Activated naive CD8-positive, alpha-beta T cell treated with anti-CD3 and anti-CD28 coated beads, Interleukin-2, amount 50 U/mL, for 24 hours (primary cell): ENCODE measurements at regions not wholly inside any gene's neighbourhood (a gene's known extent, or its start where the extent isn't known, plus 50 kb on each side); places are given as distances from the start of the nearest gene placed in this dataset.

Experiments used
- ATAC-seq: fragments of 150-1000 bp; cut with Tn5 transposase; one replicate; pipeline ENCODE4 v1.10.0; 2021
- DNase-seq: peaks from one replicate; pipeline ENCODE4 v3.0.0; 2021
- H3K27ac Mint-ChIP-seq: one replicate; pipeline ENCODE4 v1.8.0; 2021; ENCODE audit warnings: mild to moderate bottlenecking, mixed read lengths
- H3K27me3 Mint-ChIP-seq: one replicate; pipeline ENCODE4 v1.8.0; 2021; ENCODE audit warnings: mixed read lengths
- H3K36me3 Mint-ChIP-seq: one replicate; pipeline ENCODE4 v1.8.0; 2021; ENCODE audit warnings: low read depth, mixed read lengths
- H3K4me1 Mint-ChIP-seq: one replicate; pipeline ENCODE4 v1.8.0; 2021; ENCODE audit warnings: mixed read lengths
- H3K4me3 Mint-ChIP-seq: one replicate; pipeline ENCODE4 v1.8.0; 2021; ENCODE audit warnings: mild to moderate bottlenecking, moderate library complexity, mixed read lengths
- H3K9me3 Mint-ChIP-seq: one replicate; pipeline ENCODE4 v1.8.0; 2021; ENCODE audit warnings: mixed read lengths

- DNase-seq = no peak
- H3K4me3 Mint-ChIP-seq = no peak overlapping the region
- no peaks in the 10 kb centered on the region for H3K4me1 Mint-ChIP-seq
- H3K36me3 Mint-ChIP-seq = no peaks in the 10 kb centered on the region
- no peak for ATAC-seq
- H3K27me3 Mint-ChIP-seq = no peaks in the 10 kb centered on the region
- H3K9me3 Mint-ChIP-seq = no peaks in the 10 kb centered on the region
- H3K27ac Mint-ChIP-seq = no peak overlapping the region
Measured at GRCh38 chr5:111676926-111677415, 80.0 kb downstream of the NREP start.

GRCh38 chr5:111676466-111676865, 80.5 kb downstream of the NREP start:
- no peak for ATAC-seq
- Mint-ChIP-seq H3K27ac (no peak overlapping the region), H3K36me3 (no peaks in the 10 kb centered on the region), H3K27me3 (no peaks in the 10 kb centered on the region), H3K9me3 (no peaks in the 10 kb centered on the region), H3K4me1 (no peaks in the 10 kb centered on the region), H3K4me3 (no peak overlapping the region)
- DNase-seq = no peak

GRCh38 chr5:111675201-111675934, 81.6 kb downstream of the NREP start:
- Mint-ChIP-seq H3K27me3 (no peaks in the 10 kb centered on the region), H3K36me3 (no peaks in the 10 kb centered on the region), H3K4me3 (no peak overlapping the region), H3K27ac (no peak overlapping the region), H3K9me3 (no peaks in the 10 kb centered on the region), H3K4me1 (no peaks in the 10 kb centered on the region)
- DNase-seq (no peak), ATAC-seq (no peak)

- H3K36me3 Mint-ChIP-seq = no peaks in the 10 kb centered on the region
- no peaks in the 10 kb centered on the region for H3K27me3 Mint-ChIP-seq
- H3K4me3 Mint-ChIP-seq = no peak overlapping the region
- no peaks in the 10 kb centered on the region for H3K4me1 Mint-ChIP-seq
- ATAC-seq (no peak), DNase-seq (no peak)
- H3K9me3 Mint-ChIP-seq = no peaks in the 10 kb centered on the region
- H3K27ac Mint-ChIP-seq = no peak overlapping the region
Measured at GRCh38 chr5:111673891-111674626, 82.9 kb downstream of the NREP start.

DNA sequence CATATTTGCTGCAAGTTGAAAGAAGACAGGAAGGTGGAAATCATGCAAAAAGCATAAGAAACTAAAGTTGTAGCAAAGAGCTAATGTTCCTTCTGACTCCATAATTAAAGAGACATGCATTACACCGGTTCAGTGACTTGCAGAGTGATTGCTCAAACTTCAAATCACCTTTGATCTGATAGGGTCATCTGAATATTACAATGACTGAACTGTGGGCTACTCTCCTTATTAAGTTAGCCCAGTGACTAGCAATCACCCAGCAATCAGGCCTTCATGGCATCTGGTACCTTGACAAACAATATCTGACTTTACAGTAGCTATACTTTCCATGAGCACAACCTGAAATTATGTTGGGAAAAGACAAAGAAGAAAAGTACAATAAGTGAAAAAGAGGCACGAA, 84.9 kb downstream of the NREP start:
- Mint-ChIP-seq H3K4me1 (peaks cover 1% of the 10 kb centered on the region), H3K36me3 (no peaks in the 10 kb centered on the region), H3K9me3 (no peaks in the 10 kb centered on the region), H3K27ac (no peak overlapping the region), H3K4me3 (no peak overlapping the region), H3K27me3 (no peaks in the 10 kb centered on the region)
- DNase-seq (no peak), ATAC-seq (no peak)

GRCh38 chr5:111670826-111671492, 86.0 kb downstream of the NREP start:
- ATAC-seq = no peak
- no peak overlapping the region for H3K4me3 Mint-ChIP-seq

GRCh38 chr5:111668477-111669414, 88.2 kb downstream of the NREP start:
- H3K27ac Mint-ChIP-seq = no peak overlapping the region
- H3K9me3 Mint-ChIP-seq = no peaks in the 10 kb centered on the region
- no peak overlapping the region for H3K4me3 Mint-ChIP-seq
- no peak for ATAC-seq
- peaks cover 4% of the 10 kb centered on the region for H3K4me1 Mint-ChIP-seq
- DNase-seq = no peak
- no peaks in the 10 kb centered on the region for H3K36me3 Mint-ChIP-seq
- H3K27me3 Mint-ChIP-seq = no peaks in the 10 kb centered on the region

More at GRCh38 chr5:111670826-111671492, 86.0 kb downstream of the NREP start:
- Mint-ChIP-seq H3K27ac (no peak overlapping the region), H3K36me3 (no peaks in the 10 kb centered on the region), H3K27me3 (no peaks in the 10 kb centered on the region), H3K4me1 (peaks cover 4% of the 10 kb centered on the region), H3K9me3 (no peaks in the 10 kb centered on the region)
- DNase-seq = no peak

- Mint-ChIP-seq H3K4me1 (peaks cover 4% of the 10 kb centered on the region), H3K4me3 (no peak overlapping the region), H3K9me3 (no peaks in the 10 kb centered on the region), H3K27ac (no peak overlapping the region), H3K27me3 (no peaks in the 10 kb centered on the region), H3K36me3 (no peaks in the 10 kb centered on the region)
- DNase-seq (no peak), ATAC-seq (no peak)
Measured at GRCh38 chr5:111667128-111667736, 89.8 kb downstream of the NREP start.

GRCh38 chr5:111656580-111656979, 100.4 kb downstream of the NREP start:
- no peaks in the 10 kb centered on the region for H3K4me1 Mint-ChIP-seq
- H3K27me3 Mint-ChIP-seq = peaks cover 2% of the 10 kb centered on the region
- H3K27ac Mint-ChIP-seq = no peak overlapping the region
- DNase-seq (no peak), ATAC-seq (no peak)
- H3K36me3 Mint-ChIP-seq = no peaks in the 10 kb centered on the region
- no peak overlapping the region for H3K4me3 Mint-ChIP-seq
- peaks cover 21% of the 10 kb centered on the region for H3K9me3 Mint-ChIP-seq

DNA sequence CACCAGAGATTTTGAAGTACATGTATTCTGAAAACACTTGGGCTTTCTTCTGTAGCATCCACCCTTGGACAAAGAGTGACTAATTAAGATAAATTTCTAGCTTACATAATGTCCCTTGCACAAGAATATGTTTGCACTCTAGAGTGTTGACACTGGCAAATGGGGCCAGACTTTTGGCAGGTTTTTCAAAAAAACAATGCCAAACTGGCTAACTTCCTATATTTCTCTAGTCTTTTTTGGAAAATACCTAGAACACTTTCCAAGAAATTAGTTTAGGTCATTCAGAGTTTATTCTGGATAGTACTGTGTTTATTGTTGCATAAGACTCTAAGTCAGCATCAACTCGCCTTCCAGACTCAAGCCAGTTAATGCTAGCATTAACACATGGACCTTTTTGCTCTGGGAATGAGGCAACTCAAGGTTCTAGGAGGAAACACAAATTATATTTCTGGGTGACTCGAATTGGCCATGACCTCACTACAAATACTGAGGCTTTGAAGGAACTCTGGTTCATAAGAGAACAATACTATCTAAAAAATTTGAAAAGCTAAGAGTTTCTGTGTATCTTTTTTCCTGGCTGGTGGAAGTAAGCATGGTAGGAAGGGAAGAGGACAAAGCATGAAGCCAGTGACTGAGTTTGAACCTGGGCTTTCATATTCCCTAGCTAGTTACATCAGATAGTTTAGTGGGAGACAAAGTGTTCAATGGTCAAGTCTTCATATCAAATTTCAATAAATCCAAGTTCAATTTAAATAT, 101.6 kb downstream of the NREP start:
- no peaks in the 10 kb centered on the region for H3K4me1 Mint-ChIP-seq
- H3K27ac Mint-ChIP-seq = no peak overlapping the region
- H3K27me3 Mint-ChIP-seq = peaks cover 2% of the 10 kb centered on the region
- no peak for DNase-seq
- no peak for ATAC-seq
- no peaks in the 10 kb centered on the region for H3K36me3 Mint-ChIP-seq
- peaks cover 14% of the 10 kb centered on the region for H3K9me3 Mint-ChIP-seq
- no peak overlapping the region for H3K4me3 Mint-ChIP-seq

- no peak for ATAC-seq
- H3K9me3 Mint-ChIP-seq = peaks cover 9% of the 10 kb centered on the region
- peaks cover 2% of the 10 kb centered on the region for H3K27me3 Mint-ChIP-seq
- no peaks in the 10 kb centered on the region for H3K4me1 Mint-ChIP-seq
- H3K36me3 Mint-ChIP-seq = no peaks in the 10 kb centered on the region
- no peak overlapping the region for H3K27ac Mint-ChIP-seq
- DNase-seq = no peak
- H3K4me3 Mint-ChIP-seq = no peak overlapping the region
Measured at GRCh38 chr5:111653408-111653807, 103.6 kb downstream of the NREP start.

- H3K4me1 Mint-ChIP-seq = no peaks in the 10 kb centered on the region
- H3K36me3 Mint-ChIP-seq = no peaks in the 10 kb centered on the region
- DNase-seq (no peak), ATAC-seq (no peak)
- H3K4me3 Mint-ChIP-seq = no peak overlapping the region
- H3K9me3 Mint-ChIP-seq = peaks cover 6% of the 10 kb centered on the region
- H3K27me3 Mint-ChIP-seq = peaks cover 2% of the 10 kb centered on the region
- no peak overlapping the region for H3K27ac Mint-ChIP-seq
Measured at GRCh38 chr5:111649516-111649915, 107.5 kb downstream of the NREP start.

- DNase-seq = no peak
- Mint-ChIP-seq H3K36me3 (no peaks in the 10 kb centered on the region), H3K9me3 (no peaks in the 10 kb centered on the region), H3K27me3 (peaks cover 5% of the 10 kb centered on the region), H3K27ac (no peak overlapping the region), H3K4me3 (no peak overlapping the region), H3K4me1 (no peaks in the 10 kb centered on the region)
- no peak for ATAC-seq
Measured at GRCh38 chr5:111645303-111645838, 111.6 kb downstream of the NREP start.
